HG03565 (cell line): ENCODE measurements at regions not wholly inside any gene's neighbourhood (a gene's known extent, or its start where the extent isn't known, plus 50 kb on each side); places are given as distances from the start of the nearest gene placed in this dataset.
"Not testable (repeated sequence)": the region's sequence is repeated elsewhere in the genome, so short reads cannot be mapped to it uniquely, and the experiment has no call there.

ENCODE experiments used
- ATAC-seq: cut with Tn5 transposase; IDR thresholded peaks from one replicate; pipeline ENCODE4 v1.9.1; 2021; ENCODE audit warnings: mild to moderate bottlenecking, moderate library complexity; ENCODE audit not compliant: unreplicated experiment

GRCh38 chr14:101292448-101292847, 268.8 kb upstream of the DIO3 start:
- no peak for ATAC-seq

- no peak for ATAC-seq
Measured at GRCh38 chr14:101293605-101294004, 267.7 kb upstream of the DIO3 start.

- ATAC-seq: no peak
Measured at GRCh38 chr14:101294136-101294535, 267.2 kb upstream of the DIO3 start.

GRCh38 chr14:101299781-101300180, 261.5 kb upstream of the DIO3 start:
- not testable (repeated sequence) for ATAC-seq

GRCh38 chr14:101301011-101301410, 260.3 kb upstream of the DIO3 start:
- no peak for ATAC-seq

- not testable (repeated sequence) for ATAC-seq
Measured at GRCh38 chr14:101307162-101307561, 254.1 kb upstream of the DIO3 start.

GRCh38 chr14:101311186-101311585, 250.1 kb upstream of the DIO3 start:
- ATAC-seq: not testable (repeated sequence)

- ATAC-seq: no peak
Measured at GRCh38 chr14:101313268-101313667, 248.0 kb upstream of the DIO3 start.

- no peak for ATAC-seq
Measured at GRCh38 chr14:101315802-101316296, 245.4 kb upstream of the DIO3 start.

GRCh38 chr14:101318271-101318670, 243.0 kb upstream of the DIO3 start:
- ATAC-seq: no peak

GRCh38 chr14:101320396-101320795, 240.9 kb upstream of the DIO3 start:
- ATAC-seq: no peak

- no peak for ATAC-seq
Measured at GRCh38 chr14:101322223-101322622, 239.1 kb upstream of the DIO3 start.

- no peak for ATAC-seq
Measured at GRCh38 chr14:101323111-101323510, 238.2 kb upstream of the DIO3 start.

GRCh38 chr14:101323614-101324235, 237.6 kb upstream of the DIO3 start:
- not testable (repeated sequence) for ATAC-seq

- no peak for ATAC-seq
Measured at GRCh38 chr14:101325319-101325718, 236.0 kb upstream of the DIO3 start.

GRCh38 chr14:101328412-101329028, 232.8 kb upstream of the DIO3 start:
- ATAC-seq: no peak

- no peak for ATAC-seq
Measured at GRCh38 chr14:101330416-101331140, 230.7 kb upstream of the DIO3 start.

- ATAC-seq: no peak
Measured at GRCh38 chr14:101331141-101331525, 230.2 kb upstream of the DIO3 start.

- ATAC-seq: no peak
Measured at GRCh38 chr14:101331661-101332169, 229.6 kb upstream of the DIO3 start.

GRCh38 chr14:101332281-101332680, 229.0 kb upstream of the DIO3 start:
- ATAC-seq: no peak

- ATAC-seq: no peak
Measured at GRCh38 chr14:101333335-101334280, 227.7 kb upstream of the DIO3 start.
